NCI-H1092 (cell line): ENCODE measurements at regions not wholly inside any gene's neighbourhood (a gene's known extent, or its start where the extent isn't known, plus 50 kb on each side); places are given as distances from the start of the nearest gene placed in this dataset.

Experiments
- DNase-seq: peaks from one replicate; lab custom pipeline; 2025; lab: John Stamatoyannopoulos, UW

DNA sequence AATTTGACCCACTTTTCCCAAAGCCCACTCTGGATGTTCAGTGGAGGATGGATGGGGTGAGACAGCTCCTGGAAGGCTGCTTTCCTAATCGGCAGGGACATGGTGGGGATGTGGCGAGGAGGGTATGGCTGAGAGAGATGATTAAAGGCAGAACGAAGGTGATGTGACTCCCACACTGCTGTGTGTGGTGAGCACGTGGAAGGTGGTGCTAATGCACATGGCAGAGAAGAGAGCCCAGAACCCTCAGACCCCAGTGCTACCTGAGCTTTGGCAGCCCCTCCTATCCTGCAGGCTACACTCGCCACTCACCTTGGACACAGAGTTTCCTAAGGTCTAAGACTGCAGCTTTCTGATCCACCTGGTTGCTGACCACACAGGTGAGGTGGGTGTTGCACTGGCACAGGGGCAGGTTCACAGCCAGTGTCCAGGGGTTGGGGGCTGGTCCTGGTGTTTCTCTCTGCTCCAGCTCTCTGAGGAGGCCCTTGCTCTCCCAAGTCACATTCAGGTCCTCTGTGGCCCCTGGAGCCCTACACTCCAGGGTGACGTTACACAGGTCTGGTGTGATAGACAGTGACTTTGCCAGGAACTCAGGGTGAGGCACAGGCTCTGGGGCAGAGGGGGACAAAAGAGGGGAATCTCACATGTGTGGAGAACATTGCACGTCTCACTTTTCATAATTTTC lies 151.4 kb upstream of the ETV3 start:
- DNase-seq = no peak

DNA sequence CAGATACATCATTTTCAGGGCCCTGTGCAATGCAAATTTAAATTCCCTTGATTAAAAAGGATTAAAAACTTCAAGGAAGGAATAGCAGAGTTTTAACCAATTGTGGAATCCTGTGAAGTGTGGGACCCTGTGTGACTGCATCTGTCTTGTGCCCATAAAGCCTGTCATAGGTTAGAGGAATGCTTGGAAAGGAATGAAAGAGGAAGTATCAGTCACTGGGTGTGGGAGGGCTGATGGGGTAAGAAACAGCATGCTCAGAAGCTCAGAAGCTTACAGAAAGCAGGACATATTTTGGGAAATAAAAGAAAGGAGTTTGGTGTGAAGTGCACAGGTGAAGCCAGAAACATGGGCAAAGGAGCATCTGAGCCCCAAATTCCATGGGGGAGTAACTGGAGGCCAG lies 150.8 kb upstream of the ETV3 start:
- no peak for DNase-seq

DNA sequence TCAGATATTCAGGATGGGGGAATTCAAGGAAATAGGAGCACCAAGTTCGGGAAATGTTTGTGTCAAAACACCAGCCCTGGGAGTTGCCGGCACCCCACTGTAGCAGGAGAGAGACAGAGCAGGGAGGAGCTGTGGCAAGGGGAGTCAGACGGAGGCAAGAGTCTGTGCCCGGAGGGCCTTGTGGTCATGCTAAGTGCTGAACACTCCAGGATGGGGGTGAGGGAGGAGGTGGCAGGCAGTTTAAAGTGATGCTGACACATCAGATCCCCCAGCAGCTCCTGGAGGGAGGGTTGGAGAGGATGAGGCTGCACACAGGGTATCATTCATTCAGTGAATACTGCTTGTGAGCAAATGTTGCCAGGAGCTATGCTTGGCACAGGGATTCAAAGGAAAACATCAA lies 150.3 kb upstream of the ETV3 start:
- no peak for DNase-seq

DNA sequence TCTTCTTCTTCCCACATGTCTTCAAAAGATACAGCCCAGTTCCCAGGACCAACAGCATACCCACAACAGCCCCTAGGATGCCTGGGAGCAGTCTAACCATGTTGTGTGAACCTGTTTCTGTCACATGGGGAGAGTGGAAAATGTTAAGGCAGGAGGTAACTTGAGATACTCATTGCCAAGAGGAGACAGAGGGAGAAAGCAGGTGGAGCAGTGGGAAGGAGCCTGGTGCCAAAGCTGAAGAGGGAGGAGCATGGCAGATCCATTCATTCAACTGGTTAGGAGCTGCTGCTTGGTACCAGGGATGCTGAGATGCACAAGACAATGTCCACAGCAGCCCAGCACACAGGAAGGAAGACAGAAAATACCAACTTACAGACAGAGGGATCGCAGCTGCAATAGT lies 149.8 kb upstream of the ETV3 start:
- DNase-seq = no peak

DNA sequence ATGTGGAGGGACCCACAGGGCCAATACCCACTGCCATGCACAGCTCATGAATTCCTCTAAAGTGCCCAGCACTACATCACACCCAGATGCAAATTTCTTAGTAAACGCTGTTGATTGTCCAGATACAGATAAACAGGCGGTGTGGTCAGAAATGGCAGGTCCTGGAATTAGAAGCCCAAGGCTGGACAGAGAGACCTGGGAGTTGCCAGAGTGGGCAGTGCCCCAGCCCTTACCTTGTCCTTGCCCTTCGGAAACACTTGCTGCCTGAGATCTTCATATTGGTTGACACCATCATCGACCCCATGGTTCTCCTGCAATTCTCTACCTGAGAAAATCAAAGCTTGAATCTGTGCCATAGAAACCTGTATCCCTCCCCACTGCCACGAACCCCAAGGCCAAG lies 149.3 kb upstream of the ETV3 start:
- DNase-seq = no peak

DNA sequence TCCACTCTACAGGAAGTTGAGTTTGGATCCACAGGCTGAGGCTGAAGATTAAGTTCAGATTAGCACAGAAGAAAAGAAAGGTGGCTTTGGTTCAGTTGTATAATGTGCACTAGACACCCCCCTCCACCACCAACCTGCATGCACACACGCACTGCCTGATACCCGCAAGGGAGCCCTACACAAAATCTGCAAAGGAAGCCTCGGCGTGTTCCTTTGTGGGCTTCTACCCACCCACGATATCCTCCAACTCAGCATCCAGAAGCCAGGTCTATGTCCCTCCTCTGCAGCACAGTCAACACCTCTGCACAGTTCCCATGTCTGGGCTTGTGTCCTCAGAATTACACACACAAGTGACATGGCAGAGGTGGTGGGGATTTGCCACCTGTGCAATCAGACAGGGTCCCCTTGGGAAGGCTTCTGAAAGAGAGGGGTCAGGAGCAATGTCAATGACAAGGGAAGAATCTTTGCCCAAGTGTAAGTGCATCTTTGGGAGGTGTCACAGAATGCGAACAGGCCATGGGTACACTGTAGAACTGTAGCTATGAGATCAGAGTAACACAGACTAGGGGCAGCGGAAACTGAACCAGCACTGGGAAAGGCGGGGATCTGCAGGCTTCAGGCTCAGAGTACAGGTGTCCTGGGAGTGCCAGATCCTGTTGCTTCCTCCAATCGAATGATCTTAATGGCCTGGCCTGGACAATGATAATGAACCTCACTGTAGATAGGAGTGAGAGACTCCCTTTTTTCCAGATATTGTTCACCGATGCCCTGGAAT lies 148.6 kb upstream of the ETV3 start:
- DNase-seq = no peak

DNA sequence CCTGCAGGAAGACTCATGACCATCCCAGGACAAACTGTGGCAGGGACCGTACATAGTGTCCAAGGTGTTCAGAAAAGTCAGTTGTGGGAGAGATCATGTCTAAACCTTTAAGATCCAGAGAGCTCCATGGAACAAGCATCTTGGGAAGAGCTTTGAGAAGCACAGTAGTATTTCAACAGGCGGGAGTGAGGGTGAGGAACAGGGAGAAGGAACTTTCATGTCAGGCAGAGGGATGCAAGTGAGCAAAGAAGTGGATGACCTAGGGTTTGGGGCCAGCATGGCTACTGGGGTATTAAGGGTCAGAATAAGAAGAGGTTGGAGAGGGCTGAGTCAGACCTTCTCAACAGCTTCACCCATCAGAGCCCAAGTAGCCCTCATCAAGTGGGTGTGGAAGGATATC lies 147.9 kb upstream of the ETV3 start:
- no peak for DNase-seq

DNA sequence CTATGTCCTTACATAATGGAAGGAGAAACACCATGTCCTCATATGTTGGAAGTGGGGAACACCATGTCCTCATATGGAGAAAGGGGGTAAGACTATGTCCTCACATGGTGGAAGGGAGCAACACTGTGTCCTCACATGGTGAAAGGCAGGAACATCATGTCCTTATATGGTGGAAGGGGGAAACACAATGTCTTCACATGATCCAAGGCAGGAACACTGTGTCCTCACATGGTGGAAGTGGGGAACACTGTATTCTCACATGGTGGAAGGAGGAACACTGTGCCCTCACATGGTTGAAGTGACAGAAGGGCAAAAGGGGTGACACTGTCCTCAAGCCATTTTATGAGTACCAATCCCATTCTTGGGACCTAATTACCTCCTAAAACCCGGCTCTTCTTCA lies 146.3 kb upstream of the ETV3 start:
- DNase-seq = no peak

DNA sequence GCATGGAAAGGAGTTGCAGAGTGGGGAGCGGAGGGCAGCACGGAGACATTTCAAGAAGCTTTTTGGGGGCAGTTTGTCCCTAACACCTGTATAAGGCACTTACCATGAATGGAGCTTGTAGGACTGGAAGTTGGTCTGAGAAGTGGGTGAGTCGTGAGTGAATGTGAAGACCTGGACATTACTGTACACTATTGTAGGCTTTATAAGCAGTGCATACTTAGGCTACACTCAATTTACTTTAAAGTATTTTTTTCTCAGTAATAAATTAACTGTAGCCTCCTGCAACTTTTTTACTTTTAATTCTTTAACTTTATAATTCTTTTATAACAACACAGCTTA lies 141.6 kb upstream of the ETV3 start:
- no peak for DNase-seq

DNA sequence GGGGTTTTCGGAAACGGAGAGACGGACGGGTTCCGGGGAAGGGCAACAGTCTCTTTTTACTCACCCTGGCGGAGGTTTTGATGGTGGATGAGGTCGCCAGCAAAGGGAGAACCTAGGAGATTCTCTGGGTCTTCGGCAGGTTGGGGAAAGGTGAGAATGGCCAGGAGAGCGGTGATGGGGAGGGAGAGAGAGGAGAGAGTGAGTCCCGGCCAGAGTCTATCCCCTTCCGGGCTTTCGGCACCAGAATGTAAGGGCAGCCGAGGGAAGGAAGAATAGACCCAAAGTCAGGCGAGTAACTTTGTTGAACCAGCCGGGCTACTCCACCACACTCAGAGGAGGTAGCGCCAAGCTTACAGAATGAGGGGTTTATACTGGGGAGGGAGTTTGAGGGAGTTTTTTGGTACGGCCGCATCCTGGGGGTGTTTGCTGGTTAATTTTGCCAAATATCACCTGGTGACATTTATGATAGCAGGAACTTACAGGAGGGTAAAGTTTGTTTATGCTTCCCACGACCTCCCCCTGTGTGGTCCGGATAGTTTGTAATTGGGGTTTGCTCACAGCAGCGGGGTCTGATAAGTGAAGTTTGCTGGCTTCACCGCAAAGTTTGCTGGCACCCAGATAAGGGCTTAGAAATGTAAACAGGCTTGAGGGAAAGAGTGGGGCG lies 141.1 kb upstream of the ETV3 start:
- DNase-seq = no peak

DNA sequence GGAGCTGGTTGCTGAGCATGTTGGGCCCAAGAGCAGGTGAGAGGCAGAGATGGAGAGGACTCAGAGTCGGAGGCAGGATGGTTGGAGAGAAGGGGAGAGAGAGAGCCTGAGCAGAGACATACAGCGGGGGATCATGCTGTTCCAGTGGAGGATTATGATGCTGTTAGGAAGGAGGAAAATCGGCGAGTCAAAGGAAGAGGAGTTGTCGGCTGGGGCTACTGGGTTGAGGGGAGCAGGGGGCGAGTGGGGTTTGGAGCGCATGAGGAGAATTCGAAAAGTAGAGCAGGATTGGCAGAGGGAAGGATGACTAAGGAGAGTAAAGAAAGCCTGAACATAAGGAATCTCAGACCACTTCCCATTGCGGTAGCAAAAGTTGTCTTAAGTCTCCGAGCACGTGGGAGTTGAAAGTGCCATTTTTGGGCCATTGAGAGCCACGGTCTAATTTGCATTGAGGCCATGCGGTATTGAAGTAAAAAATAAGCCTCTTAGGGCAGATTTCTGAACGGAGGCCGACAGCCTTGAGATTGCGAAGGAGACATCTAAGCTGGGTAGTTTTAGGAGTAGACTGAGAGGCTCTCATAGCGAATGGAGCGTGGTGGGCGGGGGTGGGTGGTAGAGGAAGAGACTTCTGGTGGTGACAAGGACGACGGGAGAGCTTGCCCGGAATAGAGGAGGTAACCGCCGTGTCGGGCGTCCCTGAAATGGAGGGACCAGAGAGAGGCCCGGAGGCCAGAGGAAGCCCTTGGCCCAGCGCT lies 140.4 kb upstream of the ETV3 start:
- no peak for DNase-seq

DNA sequence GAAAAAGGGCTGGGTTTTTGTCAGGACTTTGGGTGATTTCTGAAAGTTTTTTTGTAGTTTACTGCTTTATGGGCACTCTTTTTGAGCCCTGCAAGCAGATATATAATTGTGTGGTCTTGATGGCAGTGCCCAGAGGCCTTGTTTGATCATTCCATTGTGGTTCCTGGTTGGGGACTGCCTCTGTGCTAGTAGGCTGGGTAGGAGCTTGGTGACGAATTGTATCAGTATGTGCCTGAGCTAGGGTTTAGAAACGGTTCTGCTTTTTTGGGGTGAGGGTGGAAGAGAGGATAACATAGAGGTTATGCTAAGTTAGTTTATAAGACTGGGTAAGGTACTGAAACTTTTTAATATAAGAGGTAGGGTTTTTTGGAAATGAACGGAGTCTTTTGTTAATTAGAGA lies 139.7 kb upstream of the ETV3 start:
- DNase-seq = no peak

DNA sequence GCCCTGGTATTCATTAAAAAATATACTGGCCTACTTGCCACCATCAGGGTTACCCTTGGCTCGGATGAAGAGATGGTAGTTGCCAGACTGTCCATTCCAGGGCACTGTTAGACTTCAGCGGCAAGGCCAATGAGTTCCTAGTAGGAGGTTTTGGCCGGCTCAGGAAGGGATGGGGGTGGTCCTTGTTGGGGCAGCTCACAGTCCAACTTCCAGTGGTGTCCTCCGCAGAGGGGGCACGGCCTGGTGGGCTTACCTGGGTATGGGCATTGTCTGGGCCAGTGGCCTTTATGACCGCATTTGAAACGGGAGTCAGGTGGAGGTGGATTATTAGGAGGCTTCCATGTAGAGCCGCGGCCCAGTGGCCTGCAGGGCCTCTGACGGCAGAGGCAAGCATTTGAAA lies 139.1 kb upstream of the ETV3 start:
- no peak for DNase-seq

DNA sequence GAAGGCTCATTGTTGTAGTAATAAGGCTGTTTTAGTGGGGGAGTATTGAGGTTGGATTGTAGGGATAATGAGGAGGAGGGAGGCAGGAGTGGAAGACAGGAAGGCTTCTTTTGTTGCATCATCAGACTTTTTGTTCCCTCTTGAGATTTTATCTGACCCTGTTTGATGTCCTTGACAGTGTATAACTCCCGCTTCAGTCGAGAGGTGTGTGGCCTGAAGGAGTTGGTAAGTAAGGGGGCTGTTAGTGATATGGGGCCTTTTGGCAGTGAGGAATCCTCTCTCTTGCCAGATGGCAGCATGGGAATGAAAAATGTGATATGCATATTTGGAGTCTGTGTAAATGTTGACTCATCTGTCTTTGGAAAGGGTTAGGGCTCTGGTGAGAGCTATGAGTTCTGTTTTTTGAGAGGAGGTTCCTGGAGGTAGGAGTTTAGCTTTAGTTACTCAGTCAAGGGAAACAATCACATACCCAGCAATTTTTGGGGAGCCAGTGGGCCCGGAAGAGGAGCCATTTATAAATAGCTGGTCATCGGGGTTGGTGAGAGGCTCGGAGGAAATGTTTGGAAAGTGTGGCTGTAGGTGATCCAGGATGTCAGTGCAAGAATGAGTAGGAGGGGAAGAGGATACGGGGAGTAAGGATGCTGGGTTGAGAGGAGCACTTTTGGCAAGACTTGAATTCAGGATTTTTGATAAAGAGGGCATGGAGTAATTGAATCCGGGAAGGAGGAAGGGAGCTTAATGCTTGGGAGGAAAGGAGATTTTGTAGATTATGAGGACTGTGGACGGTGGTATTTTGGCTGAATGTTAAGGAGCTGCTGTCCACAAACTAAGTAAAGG lies 136.7 kb upstream of the ETV3 start:
- no peak for DNase-seq

DNA sequence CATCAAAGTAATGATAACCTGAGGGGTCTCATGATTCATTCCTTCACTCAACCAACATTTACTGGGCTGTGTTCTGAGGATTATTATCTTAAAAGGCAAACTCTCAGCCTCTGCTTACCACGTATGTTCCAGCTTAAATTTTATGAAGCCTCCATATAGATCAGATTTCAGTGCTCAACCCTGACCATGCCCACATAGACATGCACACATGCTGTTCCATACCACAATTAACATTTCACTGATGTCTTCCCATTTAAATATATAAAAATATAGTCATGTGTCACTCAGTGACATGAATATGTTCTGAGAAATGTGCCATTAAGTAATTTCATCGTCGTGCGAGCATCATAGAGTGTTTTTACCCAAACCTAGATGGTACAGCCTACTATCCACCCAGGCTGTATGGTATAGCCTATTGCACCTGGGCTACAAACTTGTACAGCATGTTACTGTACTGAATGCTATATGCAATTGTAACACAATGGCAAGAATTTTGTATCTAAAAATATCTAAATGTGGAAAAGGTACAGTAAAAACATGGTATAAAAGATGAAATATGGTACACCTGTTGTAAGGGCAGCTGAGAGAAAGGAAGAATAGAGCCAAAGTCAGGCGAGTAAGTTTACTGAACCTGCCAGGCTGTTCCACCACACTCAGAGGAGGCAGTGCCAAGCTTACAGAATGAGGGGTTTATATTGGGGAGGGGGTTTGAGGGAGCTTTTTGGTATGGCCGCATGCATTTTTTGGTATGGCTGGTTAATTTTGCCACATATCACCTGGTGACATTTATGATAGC lies 134.7 kb upstream of the ETV3 start:
- no peak for DNase-seq

DNA sequence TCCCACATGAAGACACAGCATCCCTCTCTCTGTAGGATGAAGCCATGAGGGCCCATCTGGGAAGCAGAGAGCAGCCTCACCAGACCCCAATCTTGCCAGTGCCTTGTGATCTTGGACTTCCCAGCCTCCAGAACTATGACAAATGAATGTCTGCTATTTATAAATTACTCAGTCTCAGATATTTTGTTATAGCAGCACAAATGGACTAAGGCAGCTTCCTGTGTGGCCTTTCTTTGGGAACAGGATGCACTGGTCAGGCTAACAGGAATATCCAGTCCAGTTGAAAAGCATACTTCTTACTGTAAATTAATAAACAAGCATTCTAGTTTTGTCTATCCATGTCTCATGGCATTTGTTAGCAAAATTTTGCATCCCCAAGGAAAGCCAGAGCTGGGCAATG lies 134.1 kb upstream of the ETV3 start:
- no peak for DNase-seq

DNA sequence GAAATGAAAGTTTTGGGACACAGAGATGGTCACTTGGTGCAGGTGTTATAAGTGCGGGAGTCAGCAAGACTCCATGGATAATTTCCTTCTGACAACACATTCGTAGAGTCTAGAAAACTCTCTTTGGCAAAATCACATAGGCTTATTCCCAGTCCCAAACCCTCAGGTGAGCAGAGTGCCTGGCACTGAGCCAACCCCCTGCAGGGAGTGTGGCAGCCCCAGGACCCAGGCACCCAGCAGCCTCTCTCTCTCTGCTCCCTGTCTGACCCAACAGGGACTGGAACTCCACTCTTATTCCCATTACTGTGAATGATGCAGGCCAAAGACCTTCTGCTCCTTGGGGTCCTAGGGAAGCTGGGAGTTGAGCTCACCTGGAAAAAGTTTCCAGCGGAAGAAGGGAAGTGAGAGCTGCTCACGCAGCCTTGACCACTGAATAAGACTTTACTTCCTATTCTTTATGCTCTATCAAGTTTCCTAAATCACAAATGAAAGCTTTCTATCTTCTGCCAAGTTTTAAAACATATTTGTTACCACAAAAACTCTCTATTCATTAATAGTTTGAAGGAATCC lies 132.6 kb upstream of the ETV3 start:
- DNase-seq = no peak

DNA sequence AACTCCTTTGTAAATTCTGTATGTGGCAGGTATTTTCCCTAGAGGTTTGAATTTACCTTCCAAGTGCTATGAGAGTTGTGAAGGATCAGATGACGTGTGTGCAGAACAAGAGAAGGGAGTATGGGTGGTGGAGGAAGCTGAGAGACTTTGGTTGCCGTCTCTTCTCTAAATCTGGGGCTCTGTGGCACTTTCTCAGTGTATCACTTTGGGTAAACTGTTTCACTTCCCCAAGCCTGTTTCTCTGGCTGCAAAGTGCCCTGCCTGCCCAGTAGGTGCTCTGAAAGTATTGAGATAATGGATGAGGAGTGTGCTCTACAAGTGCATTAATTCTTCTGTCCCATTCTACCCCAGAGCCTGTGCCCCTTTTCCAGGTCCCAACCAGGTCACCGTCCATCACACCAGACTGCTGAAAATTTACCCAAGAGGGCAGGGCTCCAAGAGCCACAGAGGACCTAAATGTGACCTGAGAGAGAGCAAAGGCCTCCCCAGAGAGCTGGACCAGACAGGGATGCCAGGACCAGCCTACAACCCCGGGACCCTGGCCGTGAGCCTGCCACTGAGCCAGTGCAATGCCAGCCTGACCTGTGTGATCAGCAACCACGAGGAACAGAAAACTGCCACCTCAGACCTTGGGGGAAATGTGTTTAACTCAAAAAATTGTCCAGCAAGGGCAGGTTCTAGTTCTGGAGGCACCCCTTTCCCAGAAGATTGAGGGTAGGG lies 131.6 kb upstream of the ETV3 start:
- no peak for DNase-seq

DNA sequence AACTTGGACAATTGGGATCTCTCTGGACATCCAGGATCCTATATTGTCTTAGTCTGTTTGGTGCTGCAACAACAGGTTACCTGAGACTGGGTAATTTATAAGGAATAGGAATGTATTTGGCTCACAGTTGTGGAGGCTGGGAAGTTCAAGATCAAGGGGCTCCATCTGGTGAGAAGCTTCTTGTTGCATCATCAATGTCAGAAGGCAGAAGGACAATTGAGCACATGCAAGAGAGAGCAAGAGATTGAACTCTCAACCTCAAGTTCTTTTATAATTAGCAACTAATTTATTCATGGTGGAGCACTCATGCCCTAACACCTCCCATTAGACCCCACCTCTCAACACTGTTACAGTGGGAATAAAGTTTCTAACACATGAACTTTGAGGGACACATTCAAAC lies 124.7 kb upstream of the ETV3 start:
- DNase-seq = no peak

DNA sequence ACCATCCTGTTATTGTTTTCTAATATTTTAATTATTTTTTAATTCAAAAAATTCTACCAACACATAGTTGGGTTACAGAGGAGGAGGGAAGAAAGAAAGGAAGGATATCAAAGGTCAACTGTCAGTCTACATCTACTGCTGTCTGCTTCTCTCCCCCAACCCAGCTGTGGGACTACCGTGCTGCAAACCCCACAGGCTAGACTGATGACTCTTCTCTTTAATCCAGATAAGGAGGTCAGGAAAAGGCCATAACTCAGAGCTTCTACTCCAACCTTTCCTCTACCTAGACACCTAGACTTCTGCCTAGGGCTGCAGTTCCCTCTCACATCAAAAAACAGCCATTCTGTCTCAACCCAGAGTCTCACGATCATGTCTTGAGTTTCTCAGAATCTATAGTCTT lies 124.2 kb upstream of the ETV3 start:
- no peak for DNase-seq
